ENCODE measurements at regions not wholly inside any gene's neighbourhood (a gene's known extent, or its start where the extent isn't known, plus 50 kb on each side); places are given as distances from the start of the nearest gene placed in this dataset.

DNA sequence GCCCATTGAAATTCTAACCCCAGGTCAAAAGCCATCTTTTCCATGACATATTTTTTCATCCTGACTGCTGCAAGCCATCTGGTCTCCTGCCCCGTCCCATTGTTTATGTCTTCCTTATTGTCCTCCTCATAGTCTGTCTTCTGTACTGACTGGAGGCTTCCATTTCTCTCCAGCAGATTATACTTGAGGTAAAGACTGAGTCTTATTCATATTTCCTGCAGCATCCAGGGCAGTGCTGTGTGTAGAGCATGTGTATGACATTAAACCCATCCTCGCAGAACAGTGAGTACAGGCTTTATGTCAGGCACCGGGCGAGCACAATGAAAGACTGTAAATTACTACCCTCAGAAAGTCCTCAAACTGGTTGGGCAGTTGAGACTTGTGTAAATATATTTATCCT, 275.1 kb downstream of the C4orf33 start:
- TF ChIP-seq, protein P1, sequence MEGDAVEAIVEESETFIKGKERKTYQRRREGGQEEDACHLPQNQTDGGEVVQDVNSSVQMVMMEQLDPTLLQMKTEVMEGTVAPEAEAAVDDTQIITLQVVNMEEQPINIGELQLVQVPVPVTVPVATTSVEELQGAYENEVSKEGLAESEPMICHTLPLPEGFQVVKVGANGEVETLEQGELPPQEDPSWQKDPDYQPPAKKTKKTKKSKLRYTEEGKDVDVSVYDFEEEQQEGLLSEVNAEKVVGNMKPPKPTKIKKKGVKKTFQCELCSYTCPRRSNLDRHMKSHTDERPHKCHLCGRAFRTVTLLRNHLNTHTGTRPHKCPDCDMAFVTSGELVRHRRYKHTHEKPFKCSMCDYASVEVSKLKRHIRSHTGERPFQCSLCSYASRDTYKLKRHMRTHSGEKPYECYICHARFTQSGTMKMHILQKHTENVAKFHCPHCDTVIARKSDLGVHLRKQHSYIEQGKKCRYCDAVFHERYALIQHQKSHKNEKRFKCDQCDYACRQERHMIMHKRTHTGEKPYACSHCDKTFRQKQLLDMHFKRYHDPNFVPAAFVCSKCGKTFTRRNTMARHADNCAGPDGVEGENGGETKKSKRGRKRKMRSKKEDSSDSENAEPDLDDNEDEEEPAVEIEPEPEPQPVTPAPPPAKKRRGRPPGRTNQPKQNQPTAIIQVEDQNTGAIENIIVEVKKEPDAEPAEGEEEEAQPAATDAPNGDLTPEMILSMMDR (conservative IDR thresholded peaks at IDR 0.05; ENCODE audit: low read depth, low read length), result no peak
- no peak for TF ChIP-seq EZH2 (IDR thresholded peaks at IDR 0.05; ENCODE audit: borderline replicate concordance, low read depth, low read length, poor library complexity, severe bottlenecking)

All from A673 (cell line).